PC-3 (cell line): ENCODE measurements at regions not wholly inside any gene's neighbourhood (a gene's known extent, or its start where the extent isn't known, plus 50 kb on each side); places are given as distances from the start of the nearest gene placed in this dataset.

ENCODE experiments used
- ATAC-seq: fragments of 200-7000 bp; cut with Tn5 transposase; 2 replicates; pipeline ENCODE4 v1.9.1; 2020; ENCODE audit warnings: mild to moderate bottlenecking, moderate library complexity
- BruUV-seq: library from RNA; stranded (reverse); fragments of 400-500 nt; replicated peaks from 2 replicates; lab custom pipeline; 2021; lab: Mats Ljungman, UMichigan
- CTCF ChIA-PET: fragments of 300-600 bp; sonication (Branson Sonifier 250); formaldehyde crosslinking; loops from one replicate; lab custom pipeline; 2022; ENCODE audit warnings: antibody characterized with exemption; lab: Charles Lee
- POLR2A ChIA-PET: fragments of 300-600 bp; sonication (Branson Sonifier 250); formaldehyde crosslinking; loops from one replicate; lab custom pipeline; 2022; ENCODE audit warnings: antibody characterized with exemption; ENCODE audit not compliant: unreplicated experiment; lab: Charles Lee
- DNase-seq: peaks from one replicate; pipeline ENCODE4 v3.0.0-alpha.2; 2015
- H2AFZ ChIP-seq: fragments of 300-600 bp; sonication (generic); 2 replicates; pipeline ENCODE4 v1.6.0; 2016; ENCODE audit warnings: antibody characterized with exemption, low read length
- H3F3A ChIP-seq: fragments of 300-600 bp; sonication (generic); one replicate; pipeline ENCODE4 v1.6.0; 2017; ENCODE audit warnings: antibody characterized with exemption, low read length, control low read depth, mild to moderate bottlenecking; ENCODE audit not compliant: unreplicated experiment
- H3K27ac ChIP-seq: fragments of 300-600 bp; sonication (generic); 2 replicates; pipeline ENCODE4 v1.5.1; 2016; ENCODE audit warnings: mild to moderate bottlenecking, low read length
- H3K27me3 ChIP-seq: fragments of 300-600 bp; sonication (generic); 2 replicates; pipeline ENCODE4 v1.6.1; 2016; ENCODE audit warnings: low read length, mixed read lengths
- H3K36me3 ChIP-seq: fragments of 300-600 bp; sonication (generic); 2 replicates; pipeline ENCODE4 v1.6.1; 2016; ENCODE audit warnings: low read depth, mixed run types, low read length, mixed read lengths
- H3K4me1 ChIP-seq: fragments of 300-600 bp; sonication (generic); 2 replicates; pipeline ENCODE4 v1.5.1; 2016; ENCODE audit warnings: low read length; ENCODE audit not compliant: insufficient read depth
- H3K4me2 ChIP-seq: fragments of 300-600 bp; sonication (generic); 2 replicates; pipeline ENCODE4 v1.6.0; 2016; ENCODE audit warnings: low read length
- H3K4me3 ChIP-seq: fragments of 300-600 bp; sonication (generic); 2 replicates; pipeline ENCODE4 v1.5.1; 2016; ENCODE audit warnings: mild to moderate bottlenecking, low read length, mixed read lengths
- H3K79me2 ChIP-seq: fragments of 300-600 bp; sonication (generic); 2 replicates; pipeline ENCODE4 v1.6.1; 2017; ENCODE audit warnings: low read length, mixed read lengths
- H3K9ac ChIP-seq: fragments of 300-600 bp; sonication (generic); 2 replicates; pipeline ENCODE4 v1.6.0; 2016; ENCODE audit warnings: mild to moderate bottlenecking, low read length
- H3K9me2 ChIP-seq: fragments of 300-600 bp; sonication (generic); replicated peaks from 2 replicates; pipeline ENCODE4 v1.6.1; 2016; ENCODE audit warnings: mixed run types, low read length, mixed read lengths
- H3K9me3 ChIP-seq: fragments of 300-600 bp; sonication (generic); 2 replicates; pipeline ENCODE4 v1.6.1; 2016; ENCODE audit warnings: low read length, mixed read lengths
- H4K20me1 ChIP-seq: fragments of 300-600 bp; sonication (generic); 2 replicates; pipeline ENCODE4 v1.6.1; 2016; ENCODE audit warnings: low read length, mixed read lengths
- EZH2 ChIP-seq: fragments of 300-600 bp; sonication (generic); IDR thresholded peaks from one replicate; pipeline ENCODE4 v1.6.1; 2017; ENCODE audit warnings: antibody characterized with exemption, mild to moderate bottlenecking, low read length; ENCODE audit not compliant: unreplicated experiment
- EZH2phosphoT487 ChIP-seq: fragments of 300-600 bp; sonication (generic); IDR thresholded peaks from 2 replicates; pipeline ENCODE4 v1.6.1; 2018; ENCODE audit warnings: mild to moderate bottlenecking, antibody characterized with exemption, low read length, borderline replicate concordance
- intact Hi-C: fragments of 100-400 bp; cut with micrococcal nuclease; formaldehyde crosslinking; loops from 2 replicates; pipeline ENCODE4 v1.9.0; 2023
- TF ChIP-seq, protein P1 (sequence below): fragments of 300-600 bp; sonication (generic); conservative IDR thresholded peaks from 2 replicates; pipeline ENCODE4 v1.5.1; 2017; ENCODE audit warnings: antibody characterized with exemption, low read depth, mild to moderate bottlenecking, low read length

DNA sequence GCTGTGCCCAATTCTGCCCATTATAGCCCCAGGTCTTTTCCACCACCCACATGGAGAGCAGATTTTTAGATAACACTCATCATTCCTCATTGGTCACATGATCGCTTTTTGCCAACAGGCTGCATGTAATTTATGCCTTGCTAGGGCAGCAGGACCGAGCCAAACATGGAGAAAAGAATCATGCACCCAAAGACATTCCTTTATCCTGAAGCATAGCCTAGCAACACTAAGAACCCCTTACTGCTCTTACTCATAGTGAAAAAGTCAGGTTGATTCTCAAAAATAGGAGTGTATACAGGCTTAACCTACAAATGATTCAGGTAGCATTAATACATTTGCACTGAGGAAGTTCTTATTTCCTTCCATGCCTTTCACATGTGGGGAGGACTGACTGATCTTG is 765.5 kb downstream of the NLGN4Y start:
- no TSS peak for BruUV-seq
- ATAC-seq (no peak), DNase-seq (no peak)
- H2AFZ ChIP-seq: no peak overlapping the region
- no peak overlapping the region for H3K4me3 ChIP-seq
- no peak overlapping the region for H3K4me2 ChIP-seq
- H3K36me3 ChIP-seq: no peaks in the 10 kb centered on the region
- POLR2A ChIA-PET: no interaction called here
- no peaks in the 10 kb centered on the region for H3F3A ChIP-seq
- no peaks in the 10 kb centered on the region for H3K4me1 ChIP-seq
- intact Hi-C loops: no loop called here
- no peak overlapping the region for H3K9ac ChIP-seq
- no peaks in the 10 kb centered on the region for H3K27me3 ChIP-seq
- CTCF ChIA-PET: no interaction called here
- no peaks in the 10 kb centered on the region for H3K9me2 ChIP-seq
- H3K27ac ChIP-seq: no peak overlapping the region
- TF ChIP-seq EZH2phosphoT487: no peak
- TF ChIP-seq EZH2: no peak
- TF ChIP-seq, protein P1, sequence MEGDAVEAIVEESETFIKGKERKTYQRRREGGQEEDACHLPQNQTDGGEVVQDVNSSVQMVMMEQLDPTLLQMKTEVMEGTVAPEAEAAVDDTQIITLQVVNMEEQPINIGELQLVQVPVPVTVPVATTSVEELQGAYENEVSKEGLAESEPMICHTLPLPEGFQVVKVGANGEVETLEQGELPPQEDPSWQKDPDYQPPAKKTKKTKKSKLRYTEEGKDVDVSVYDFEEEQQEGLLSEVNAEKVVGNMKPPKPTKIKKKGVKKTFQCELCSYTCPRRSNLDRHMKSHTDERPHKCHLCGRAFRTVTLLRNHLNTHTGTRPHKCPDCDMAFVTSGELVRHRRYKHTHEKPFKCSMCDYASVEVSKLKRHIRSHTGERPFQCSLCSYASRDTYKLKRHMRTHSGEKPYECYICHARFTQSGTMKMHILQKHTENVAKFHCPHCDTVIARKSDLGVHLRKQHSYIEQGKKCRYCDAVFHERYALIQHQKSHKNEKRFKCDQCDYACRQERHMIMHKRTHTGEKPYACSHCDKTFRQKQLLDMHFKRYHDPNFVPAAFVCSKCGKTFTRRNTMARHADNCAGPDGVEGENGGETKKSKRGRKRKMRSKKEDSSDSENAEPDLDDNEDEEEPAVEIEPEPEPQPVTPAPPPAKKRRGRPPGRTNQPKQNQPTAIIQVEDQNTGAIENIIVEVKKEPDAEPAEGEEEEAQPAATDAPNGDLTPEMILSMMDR: no peak
- no peaks in the 10 kb centered on the region for H3K9me3 ChIP-seq
- no peaks in the 10 kb centered on the region for H3K79me2 ChIP-seq
- no peaks in the 10 kb centered on the region for H4K20me1 ChIP-seq

DNA sequence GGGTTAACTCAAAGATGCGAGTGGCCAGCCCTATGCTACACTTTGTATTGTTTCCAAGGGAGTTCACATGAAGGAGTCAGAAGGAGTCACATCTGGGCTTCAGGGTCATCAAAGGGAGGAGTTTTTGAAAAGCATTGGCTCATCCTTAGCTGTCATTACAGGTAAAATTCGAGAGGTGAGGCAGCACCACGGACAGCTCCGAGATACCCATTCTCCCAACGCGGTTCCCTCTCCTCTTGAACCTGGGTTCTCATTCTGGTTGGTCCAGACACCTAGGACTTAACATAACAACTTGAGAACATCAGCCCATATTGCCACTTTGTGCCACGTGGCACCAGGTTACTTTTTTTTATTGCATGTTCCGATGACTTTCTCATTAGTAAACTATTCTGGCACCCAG is 768.6 kb downstream of the NLGN4Y start:
- Histone ChIP-seq H3F3A (no peaks in the 10 kb centered on the region), H3K27me3 (no peaks in the 10 kb centered on the region), H3K9me2 (no peaks in the 10 kb centered on the region), H4K20me1 (no peaks in the 10 kb centered on the region), H3K4me2 (no peak overlapping the region), H2AFZ (no peak overlapping the region), H3K9ac (no peak overlapping the region), H3K4me3 (no peak overlapping the region), H3K9me3 (no peaks in the 10 kb centered on the region), H3K36me3 (no peaks in the 10 kb centered on the region), H3K4me1 (no peaks in the 10 kb centered on the region), H3K27ac (no peak overlapping the region), H3K79me2 (no peaks in the 10 kb centered on the region)
- TF ChIP-seq EZH2 (no peak), EZH2phosphoT487 (no peak)
- TF ChIP-seq, protein P1: no peak
- intact Hi-C loops: no loop called here
- ChIA-PET POLR2A (no interaction called here), CTCF (no interaction called here)
- no TSS peak for BruUV-seq
- DNase-seq: no peak
- no peak for ATAC-seq

DNA sequence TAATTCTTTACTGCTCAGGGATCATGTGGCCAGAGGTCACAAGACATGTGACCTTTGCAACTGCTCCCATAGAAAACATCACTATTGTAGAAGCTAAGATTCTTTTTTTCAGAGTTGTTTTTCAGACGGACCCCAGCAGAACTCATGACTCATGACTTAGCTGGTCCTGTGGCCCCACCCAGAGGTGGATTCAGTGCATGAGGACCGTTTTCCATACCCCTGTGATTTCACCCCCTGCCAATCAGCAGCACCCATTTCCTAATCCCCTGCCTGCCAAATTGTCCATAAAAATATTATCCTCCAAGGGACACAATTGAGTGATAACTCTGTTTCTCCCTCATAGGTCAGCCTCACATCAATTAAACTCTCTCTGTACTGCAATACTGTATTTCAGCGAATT is 777.5 kb downstream of the NLGN4Y start:
- ATAC-seq: no peak
- H3K9me2 ChIP-seq: no peaks in the 10 kb centered on the region
- no peaks in the 10 kb centered on the region for H3F3A ChIP-seq
- no peak overlapping the region for H3K27ac ChIP-seq
- H3K36me3 ChIP-seq: no peaks in the 10 kb centered on the region
- no peak overlapping the region for H3K4me2 ChIP-seq
- H3K27me3 ChIP-seq: no peaks in the 10 kb centered on the region
- H3K4me1 ChIP-seq: no peaks in the 10 kb centered on the region
- no peaks in the 10 kb centered on the region for H4K20me1 ChIP-seq
- ChIA-PET CTCF (no interaction called here), POLR2A (no interaction called here)
- H2AFZ ChIP-seq: no peak overlapping the region
- no peak for DNase-seq
- no peak overlapping the region for H3K4me3 ChIP-seq
- no TSS peak for BruUV-seq
- no peaks in the 10 kb centered on the region for H3K79me2 ChIP-seq
- TF ChIP-seq EZH2phosphoT487: no peak
- TF ChIP-seq, protein P1: no peak
- TF ChIP-seq EZH2: no peak
- no peaks in the 10 kb centered on the region for H3K9me3 ChIP-seq
- intact Hi-C loops: no loop called here
- no peak overlapping the region for H3K9ac ChIP-seq
